VCaP (cell line): ENCODE measurements at regions not wholly inside any gene's neighbourhood (a gene's known extent, or its start where the extent isn't known, plus 50 kb on each side); places are given as distances from the start of the nearest gene placed in this dataset.

ENCODE experiments used
- H3K27ac ChIP-seq: fragments of 450-650 bp; 2 replicates; pipeline ENCODE4 v1.5.1; 2017
- CTCF ChIP-seq: fragments of 450-650 bp; conservative IDR thresholded peaks from 2 replicates; pipeline ENCODE4 v1.5.1; 2017; ENCODE audit warnings: mild to moderate bottlenecking, moderate library complexity

- TF ChIP-seq CTCF, result no peak
- no peak overlapping the region for H3K27ac ChIP-seq
Observed at GRCh38 chr6:14656078-14656521, 538.5 kb downstream of the CD83 start.

DNA sequence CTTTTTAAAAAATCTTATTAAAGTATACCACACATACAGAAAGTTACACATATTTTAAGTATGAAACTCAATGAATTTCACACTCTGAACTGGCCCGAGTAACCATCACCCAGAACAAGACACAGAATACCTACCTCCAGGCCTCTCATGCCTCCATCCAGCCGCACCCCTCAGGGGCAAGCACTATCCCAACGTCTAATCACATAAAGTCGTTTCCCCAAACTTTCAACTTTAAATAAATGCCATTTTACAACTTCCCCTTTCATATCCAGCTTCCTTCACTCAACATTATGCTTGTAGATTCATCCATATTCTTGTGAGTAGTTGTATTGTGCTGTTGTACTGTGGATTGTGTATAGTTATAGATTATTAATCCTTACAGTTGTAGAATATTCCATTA is 539.1 kb downstream of the CD83 start:
- no peak overlapping the region for H3K27ac ChIP-seq
- no peak for TF ChIP-seq CTCF

DNA sequence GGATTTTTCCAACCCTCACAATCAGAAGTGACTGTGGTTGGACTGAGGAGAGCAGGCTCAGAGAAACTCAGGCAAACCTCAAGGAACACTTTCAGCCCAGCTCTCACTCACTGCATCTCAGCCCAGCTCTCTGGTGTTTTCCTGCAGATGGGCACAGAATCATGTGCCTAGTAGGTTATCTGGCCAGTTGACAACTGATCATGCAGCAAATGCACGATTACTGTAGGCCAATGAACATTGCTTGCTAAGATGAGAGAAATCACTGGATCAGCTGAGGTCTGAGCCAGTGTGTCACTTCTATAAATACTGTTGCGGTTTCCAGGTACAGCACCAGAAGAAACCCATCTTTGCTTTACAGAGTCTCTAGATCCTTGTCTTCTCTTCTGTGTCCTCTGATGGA is 540.5 kb downstream of the CD83 start:
- TF ChIP-seq CTCF, result no peak
- no peak overlapping the region for H3K27ac ChIP-seq

DNA sequence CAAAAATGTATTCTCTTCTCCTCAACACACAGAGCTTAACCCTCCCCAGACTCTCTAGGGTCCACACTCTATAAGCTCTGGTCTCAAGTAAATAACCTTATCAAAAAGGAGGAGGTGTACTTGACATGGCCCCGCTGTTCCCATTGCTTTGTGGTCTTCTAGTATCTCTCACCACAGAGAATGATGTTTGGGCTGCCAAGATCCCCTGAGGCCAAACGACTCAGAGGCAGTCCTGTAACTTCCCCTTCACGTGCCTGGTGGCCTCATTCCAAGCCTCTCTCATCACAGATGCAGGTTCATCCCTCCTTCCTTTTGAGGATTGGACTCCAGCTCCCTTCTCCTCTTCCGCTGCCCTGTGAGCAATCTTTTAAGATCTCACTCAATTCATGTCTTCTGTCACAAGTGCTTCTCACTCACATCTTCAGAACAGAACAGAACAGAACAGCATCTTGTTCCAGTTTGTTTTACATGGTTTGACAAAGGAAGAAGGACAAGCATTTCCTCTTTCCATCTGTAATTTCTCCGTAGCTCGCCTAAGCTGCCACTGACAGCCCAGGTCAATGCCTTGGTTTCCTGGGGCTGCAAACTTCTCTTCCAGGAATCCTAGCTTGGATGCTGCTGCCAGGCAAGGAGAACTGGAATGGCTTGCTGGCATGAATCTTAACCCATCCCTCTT is 541.5 kb downstream of the CD83 start:
- H3K27ac ChIP-seq, result no peak overlapping the region
- TF ChIP-seq CTCF, result no peak

DNA sequence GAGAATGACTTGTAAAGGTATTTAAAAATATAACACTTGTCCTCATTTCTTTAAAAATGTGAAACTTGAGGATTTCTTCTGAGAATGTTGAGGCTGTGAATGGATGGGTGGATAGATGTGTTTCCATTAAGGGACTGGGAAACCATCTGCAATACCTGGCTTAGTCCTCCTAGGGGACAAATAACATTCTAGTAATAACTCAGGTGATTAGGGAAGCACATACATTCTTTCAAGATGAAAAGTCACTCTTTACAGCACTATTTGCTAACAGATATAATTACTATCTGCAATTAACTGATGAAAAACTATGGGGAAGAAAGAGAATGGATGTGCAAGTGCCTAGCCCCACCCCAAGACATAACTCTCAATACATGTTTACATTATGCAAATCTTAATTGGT is 542.3 kb downstream of the CD83 start:
- no peak for TF ChIP-seq CTCF
- H3K27ac ChIP-seq, result no peak overlapping the region

DNA sequence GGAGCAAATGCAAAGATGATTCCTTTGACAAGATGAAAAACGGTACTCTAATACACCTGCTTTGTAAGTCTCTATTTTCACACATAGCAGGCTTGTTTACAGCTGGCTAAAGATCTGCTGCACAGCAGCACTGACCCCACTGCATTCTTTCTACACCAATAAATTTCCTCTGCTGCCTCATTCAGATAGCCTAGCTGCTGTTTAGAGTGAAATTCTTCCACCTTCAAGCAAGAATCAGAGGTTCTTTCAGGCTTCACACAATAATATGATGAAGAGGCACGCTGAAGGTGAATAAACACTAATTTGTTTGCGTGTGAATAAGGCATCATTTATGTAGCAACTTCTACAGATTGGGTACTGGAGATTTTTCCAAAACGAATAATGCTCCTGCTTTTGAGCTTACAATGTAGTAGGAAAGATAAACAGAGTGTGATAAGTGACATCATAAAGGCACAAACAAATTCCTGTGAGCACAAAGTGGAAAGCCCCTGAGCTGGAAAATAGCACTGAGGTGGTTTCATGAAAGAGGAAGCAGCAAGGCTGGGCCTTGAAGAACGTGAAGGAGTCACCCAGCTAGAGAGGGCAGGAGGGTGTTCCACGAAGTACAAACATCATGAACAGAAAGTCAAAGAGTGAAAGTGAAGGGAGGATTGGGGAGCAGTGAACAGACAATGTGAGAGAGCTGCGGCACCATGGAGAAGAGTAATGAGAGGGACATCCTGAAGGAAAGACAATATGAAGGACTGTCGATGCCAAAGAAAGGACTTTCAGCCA is 543.4 kb downstream of the CD83 start:
- H3K27ac ChIP-seq, result no peak overlapping the region
- TF ChIP-seq CTCF, result no peak

DNA sequence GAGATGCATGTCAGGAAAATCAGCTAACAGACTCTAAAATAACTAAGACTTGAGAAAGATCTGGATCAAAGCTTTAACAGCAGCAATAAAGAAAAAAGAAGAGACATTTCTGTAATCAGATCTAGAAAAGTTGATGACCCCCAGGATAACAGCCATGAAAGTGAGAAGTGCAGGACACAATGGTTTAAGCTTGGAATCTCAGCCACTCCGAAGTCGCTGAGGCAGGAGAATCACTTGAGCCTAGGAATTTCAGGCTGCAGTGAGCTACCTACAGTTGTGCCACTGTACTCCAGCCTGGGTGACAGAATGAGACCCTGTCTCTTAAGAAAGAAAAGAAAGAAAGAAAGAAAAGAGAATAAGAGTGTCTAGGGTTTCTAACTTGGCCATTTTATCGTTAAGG is 544.1 kb downstream of the CD83 start:
- H3K27ac ChIP-seq, result no peak overlapping the region
- no peak for TF ChIP-seq CTCF
